EH (cell line): ENCODE measurements at regions not wholly inside any gene's neighbourhood (a gene's known extent, or its start where the extent isn't known, plus 50 kb on each side); places are given as distances from the start of the nearest gene placed in this dataset.
"Not testable (repeated sequence)": the region's sequence is repeated elsewhere in the genome, so short reads cannot be mapped to it uniquely, and the experiment has no call there.

Experiments
- DNase-seq: peaks from one replicate; pipeline ENCODE4 v3.0.0-alpha.2; 2015; ENCODE audit warnings: low read depth

- DNase-seq: no peak
Measured at GRCh38 chr6:67031451-67031850, 1324.4 kb upstream of the EYS start.

- DNase-seq: no peak
Measured at GRCh38 chr6:67030861-67031260, 1323.8 kb upstream of the EYS start.

GRCh38 chr6:67016921-67017460 lies 1310.0 kb upstream of the EYS start:
- no peak for DNase-seq

GRCh38 chr6:67011441-67011840 lies 1304.4 kb upstream of the EYS start:
- no peak for DNase-seq

- DNase-seq: no peak
Measured at GRCh38 chr6:67009818-67010217, 1302.8 kb upstream of the EYS start.

GRCh38 chr6:67003844-67004243 lies 1296.8 kb upstream of the EYS start:
- DNase-seq: no peak

- DNase-seq: no peak
Measured at GRCh38 chr6:67000121-67000520, 1293.1 kb upstream of the EYS start.

GRCh38 chr6:66997579-66997978 lies 1290.6 kb upstream of the EYS start:
- not testable (repeated sequence) for DNase-seq

- no peak for DNase-seq
Measured at GRCh38 chr6:66995669-66996068, 1288.6 kb upstream of the EYS start.

- not testable (repeated sequence) for DNase-seq
Measured at GRCh38 chr6:66993708-66994107, 1286.7 kb upstream of the EYS start.

GRCh38 chr6:66993272-66993671 lies 1286.2 kb upstream of the EYS start:
- no peak for DNase-seq

GRCh38 chr6:66992660-66993059 lies 1285.6 kb upstream of the EYS start:
- no peak for DNase-seq

GRCh38 chr6:66986940-66987339 lies 1279.9 kb upstream of the EYS start:
- no peak for DNase-seq

GRCh38 chr6:66985816-66986215 lies 1278.8 kb upstream of the EYS start:
- no peak for DNase-seq

GRCh38 chr6:66970373-66970772 lies 1263.3 kb upstream of the EYS start:
- no peak for DNase-seq

GRCh38 chr6:66965227-66965626 lies 1258.2 kb upstream of the EYS start:
- DNase-seq: no peak

GRCh38 chr6:66964216-66964615 lies 1257.2 kb upstream of the EYS start:
- DNase-seq: no peak

GRCh38 chr6:66962082-66962481 lies 1255.1 kb upstream of the EYS start:
- DNase-seq: no peak

- DNase-seq: no peak
Measured at GRCh38 chr6:66961191-66961590, 1254.2 kb upstream of the EYS start.

- DNase-seq: no peak
Measured at GRCh38 chr6:66949191-66949661, 1242.2 kb upstream of the EYS start.

GRCh38 chr6:66948106-66948505 lies 1241.1 kb upstream of the EYS start:
- DNase-seq: no peak

- DNase-seq: no peak
Measured at GRCh38 chr6:66940003-66940402, 1233.0 kb upstream of the EYS start.

GRCh38 chr6:66937180-66937579 lies 1230.2 kb upstream of the EYS start:
- DNase-seq: no peak

- no peak for DNase-seq
Measured at GRCh38 chr6:66935612-66936011, 1228.6 kb upstream of the EYS start.

- DNase-seq: no peak
Measured at GRCh38 chr6:66931787-66932186, 1224.8 kb upstream of the EYS start.
